ENCODE measurements at regions not wholly inside any gene's neighbourhood (a gene's known extent, or its start where the extent isn't known, plus 50 kb on each side); places are given as distances from the start of the nearest gene placed in this dataset.

DNA sequence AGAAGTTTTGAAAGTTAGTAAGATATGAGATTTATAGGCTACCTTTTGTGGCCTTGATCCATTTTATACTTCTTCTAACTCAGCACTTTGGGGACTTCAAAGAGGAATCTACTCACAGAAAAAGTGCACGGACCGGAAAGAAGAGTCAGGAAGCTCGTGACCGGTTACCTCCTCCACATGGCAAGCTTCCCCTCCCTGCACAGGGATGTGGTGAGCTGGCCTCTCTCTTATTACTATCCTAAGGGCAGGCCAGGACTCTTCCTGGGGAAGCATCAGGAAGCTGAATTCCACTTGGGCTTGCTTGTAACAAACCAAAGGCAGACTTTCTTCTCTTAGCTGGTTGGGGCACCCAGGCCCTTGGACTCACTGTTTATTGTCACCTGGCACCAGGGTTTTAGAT, 170.8 kb upstream of the GLI3 start:
- TF ChIP-seq, protein P1, sequence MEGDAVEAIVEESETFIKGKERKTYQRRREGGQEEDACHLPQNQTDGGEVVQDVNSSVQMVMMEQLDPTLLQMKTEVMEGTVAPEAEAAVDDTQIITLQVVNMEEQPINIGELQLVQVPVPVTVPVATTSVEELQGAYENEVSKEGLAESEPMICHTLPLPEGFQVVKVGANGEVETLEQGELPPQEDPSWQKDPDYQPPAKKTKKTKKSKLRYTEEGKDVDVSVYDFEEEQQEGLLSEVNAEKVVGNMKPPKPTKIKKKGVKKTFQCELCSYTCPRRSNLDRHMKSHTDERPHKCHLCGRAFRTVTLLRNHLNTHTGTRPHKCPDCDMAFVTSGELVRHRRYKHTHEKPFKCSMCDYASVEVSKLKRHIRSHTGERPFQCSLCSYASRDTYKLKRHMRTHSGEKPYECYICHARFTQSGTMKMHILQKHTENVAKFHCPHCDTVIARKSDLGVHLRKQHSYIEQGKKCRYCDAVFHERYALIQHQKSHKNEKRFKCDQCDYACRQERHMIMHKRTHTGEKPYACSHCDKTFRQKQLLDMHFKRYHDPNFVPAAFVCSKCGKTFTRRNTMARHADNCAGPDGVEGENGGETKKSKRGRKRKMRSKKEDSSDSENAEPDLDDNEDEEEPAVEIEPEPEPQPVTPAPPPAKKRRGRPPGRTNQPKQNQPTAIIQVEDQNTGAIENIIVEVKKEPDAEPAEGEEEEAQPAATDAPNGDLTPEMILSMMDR (IDR thresholded peaks at IDR 0.05): no peak
- TF ChIP-seq POLR2A (IDR thresholded peaks at IDR 0.05): no peak

Data from suprapubic skin (tissue), 3 donors.